HepG2 (cell line): ENCODE measurements at regions not wholly inside any gene's neighbourhood (a gene's known extent, or its start where the extent isn't known, plus 50 kb on each side); places are given as distances from the start of the nearest gene placed in this dataset.

ENCODE experiments used
- ATAC-seq: fragments of 200-7000 bp; cut with Tn5 transposase; 3 replicates; pipeline ENCODE4 v1.9.1; 2020; ENCODE audit warnings: mild to moderate bottlenecking, moderate library complexity
- BruUV-seq: library from RNA; stranded (reverse); fragments of 400-500 nt; replicated peaks from 2 replicates; lab custom pipeline; 2021; lab: Mats Ljungman, UMichigan
- CTCF ChIA-PET: fragments of 300-600 bp; formaldehyde crosslinking; extraction: SDS; loops from one replicate; lab custom pipeline; 2021; ENCODE audit warnings: low total read pairs, inconsistent platforms, low intra/inter-chr PET ratio; lab: Yijun Ruan, JAX
- POLR2A ChIA-PET: fragments of 350-600 bp; sonication (Branson Sonifier 250); formaldehyde crosslinking; loops from one replicate; lab custom pipeline; 2020; ENCODE audit warnings: antibody characterized with exemption, inconsistent platforms; lab: Yijun Ruan, JAX
- DNase-seq: peaks from one replicate; pipeline ENCODE4 v3.0.0-alpha.2; 2015; ENCODE audit warnings: low spot score
- FAIRE-seq: peaks from 3 replicates; lab custom pipeline; 2011; peaks lifted over from hg19 to GRCh38; lab: Jason Lieb, UNC
- H2AFZ ChIP-seq: one replicate; pipeline ENCODE4 v1.6.1; 2011; ENCODE audit warnings: low read length, inconsistent platforms
- H3K27ac ChIP-seq: fragments of 300-600 bp; 3 replicates; pipeline ENCODE4 v1.8.0; 2011; ENCODE audit warnings: mixed run types, mild to moderate bottlenecking, mixed read lengths, low read length, inconsistent platforms; ENCODE audit not compliant: insufficient read depth; ENCODE audit errors: extremely low read length
- H3K27me3 ChIP-seq, 2 experiments: fragments of 200-600 bp in 1 of 2; 2 replicates in 1 of 2; 3 replicates in 1 of 2; pipeline versions ENCODE4 v1.6.0 to v1.8.0; 2011; ENCODE audit warnings: low read length in 2 of 2, mild to moderate bottlenecking in 2 of 2, moderate library complexity in 2 of 2, inconsistent platforms in 1 of 2; ENCODE audit not compliant: insufficient read depth in 2 of 2, control insufficient read depth in 1 of 2
- H3K36me3 ChIP-seq, 2 experiments: fragments of 200-600 bp in 1 of 2; replicated peaks in 1 of 2; 2 replicates in 1 of 2; 3 replicates in 1 of 2; pipeline versions ENCODE4 v1.5.1 to v1.8.0; 2011; ENCODE audit warnings: low read length in 2 of 2, inconsistent platforms in 1 of 2; ENCODE audit not compliant: insufficient read depth in 2 of 2, control insufficient read depth in 1 of 2
- H3K4me1 ChIP-seq: 2 replicates; pipeline ENCODE4 v1.5.1; 2012; ENCODE audit warnings: low read length, inconsistent platforms; ENCODE audit not compliant: insufficient read depth
- H3K4me2 ChIP-seq: 2 replicates; pipeline ENCODE4 v1.6.0; 2011; ENCODE audit warnings: low read depth, low read length, inconsistent platforms
- H3K4me3 ChIP-seq, 3 experiments: fragments of 200-600 bp in 1 of 3; sonication (generic), shearing (Covaris generic) in 1 of 3; replicated peaks in 1 of 3; 2 replicates each; pipeline ENCODE4 v1.5.1; 2011 to 2016; ENCODE audit warnings: low read length in 3 of 3, inconsistent platforms in 2 of 3, low read depth in 2 of 3, mild to moderate bottlenecking in 2 of 3, control low read depth in 1 of 3, mixed read lengths in 1 of 3; ENCODE audit not compliant: insufficient read depth in 1 of 3
- H3K79me2 ChIP-seq: one replicate; pipeline ENCODE4 v1.6.1; 2011; ENCODE audit warnings: low read length, inconsistent platforms; ENCODE audit not compliant: insufficient read depth
- H3K9ac ChIP-seq: 2 replicates; pipeline ENCODE4 v1.6.0; 2011; ENCODE audit warnings: mild to moderate bottlenecking, low read depth, low read length, inconsistent platforms; ENCODE audit not compliant: insufficient read depth
- H3K9me3 ChIP-seq: 2 replicates; pipeline ENCODE4 v1.5.1; 2012; ENCODE audit warnings: mild to moderate bottlenecking, low read length
- H4K20me1 ChIP-seq: 2 replicates; pipeline ENCODE4 v1.6.0; 2011; ENCODE audit warnings: inconsistent platforms, mild to moderate bottlenecking, low read length, moderate library complexity; ENCODE audit not compliant: insufficient read depth
- AHR ChIP-seq: IDR thresholded peaks from 2 replicates; pipeline ENCODE4 v1.6.1; 2018; ENCODE audit warnings: missing genetic modification reagents, missing compliant biosample characterization
- CBX5 ChIP-seq: sonication (generic); formaldehyde crosslinking; IDR thresholded peaks from 2 replicates; pipeline ENCODE4 v1.4.0; 2020; ENCODE audit warnings: missing genetic modification reagents, borderline replicate concordance
- GZF1 ChIP-seq: sonication (generic); formaldehyde crosslinking; IDR thresholded peaks from 2 replicates; pipeline ENCODE4 v1.5.1; 2020; ENCODE audit warnings: mild to moderate bottlenecking, missing genetic modification reagents
- HES4 ChIP-seq: sonication (generic); formaldehyde crosslinking; IDR thresholded peaks from 2 replicates; pipeline ENCODE4 v1.9.0; 2021; ENCODE audit warnings: mild to moderate bottlenecking, missing genetic modification reagents, borderline replicate concordance
- POLR2AphosphoS2 ChIP-seq: IDR thresholded peaks from 2 replicates; pipeline ENCODE4 v1.6.1; 2011; ENCODE audit warnings: low read depth, low read length, improper control_type of control experiment
- RARG ChIP-seq: sonication (generic); formaldehyde crosslinking; IDR thresholded peaks from 2 replicates; pipeline ENCODE4 v1.4.0; 2020; ENCODE audit warnings: low read depth, mild to moderate bottlenecking, missing genetic modification reagents
- SMYD3 ChIP-seq: sonication (generic); formaldehyde crosslinking; IDR thresholded peaks from 2 replicates; pipeline ENCODE4 v1.8.1; 2023; ENCODE audit warnings: mild to moderate bottlenecking, missing genetic modification reagents
- SRF ChIP-seq: IDR thresholded peaks from 2 replicates; pipeline ENCODE4 v1.6.1; 2011; ENCODE audit warnings: mild to moderate bottlenecking, low read depth, low read length, moderate library complexity
- SRSF1 ChIP-seq: fragments of 200-400 bp; formaldehyde crosslinking; optimal IDR thresholded peaks from 2 replicates; pipeline ENCODE3; 2017; ENCODE audit warnings: mild to moderate bottlenecking, low read depth, low read length, moderate library complexity
- ZFY ChIP-seq: sonication (generic); formaldehyde crosslinking; IDR thresholded peaks from 2 replicates; pipeline ENCODE4 v1.4.0; 2020; ENCODE audit warnings: missing genetic modification reagents
- ZNF124 ChIP-seq: sonication (generic); formaldehyde crosslinking; IDR thresholded peaks from 2 replicates; pipeline ENCODE4 v1.4.0; 2020; ENCODE audit warnings: missing genetic modification reagents
- ZSCAN29 ChIP-seq: sonication (generic); formaldehyde crosslinking; conservative IDR thresholded peaks from 2 replicates; pipeline ENCODE4 v1.4.0; 2020; ENCODE audit warnings: mild to moderate bottlenecking, missing genetic modification reagents
- WGBS: methylation state at CpG from one replicate; pipeline ENCODE4 v1.1.6; 2017; ENCODE audit warnings: low lambda C conversion rate; 5-methylcytosine and 5-hydroxymethylcytosine counted together
- in situ Hi-C: cut with HindIII; loops from 2 replicates; pipeline ENCODE4 v1.10.0; 2017; ENCODE audit warnings: low pct_unique_long_range_greater_than_20kb; ENCODE audit not compliant: extremely low pct_ligation_motif_present
- intact Hi-C: fragments of 100-400 bp; cut with micrococcal nuclease; formaldehyde crosslinking; loops from one replicate; pipeline ENCODE4 v1.10.0; 2022; ENCODE audit not compliant: unreplicated experiment
- TF ChIP-seq, protein P1 (sequence below): sonication (generic); formaldehyde crosslinking; IDR thresholded peaks from 2 replicates; pipeline ENCODE4 v1.8.1; 2022; ENCODE audit warnings: mild to moderate bottlenecking, missing genetic modification reagents
- TF ChIP-seq, protein P2 (sequence below): IDR thresholded peaks from 2 replicates; pipeline ENCODE4 v1.6.1; 2016; ENCODE audit warnings: missing compliant biosample characterization, missing genetic modification reagents, borderline replicate concordance
- TF ChIP-seq, protein P3 (sequence below): sonication (generic); formaldehyde crosslinking; IDR thresholded peaks from 2 replicates; pipeline ENCODE4 v1.4.0; 2020; ENCODE audit warnings: missing genetic modification reagents
- TF ChIP-seq, protein P4 (sequence below): sonication (generic); formaldehyde crosslinking; IDR thresholded peaks from 2 replicates; pipeline ENCODE4 v1.5.1; 2020; ENCODE audit warnings: missing genetic modification reagents, mild to moderate bottlenecking, borderline replicate concordance

DNA sequence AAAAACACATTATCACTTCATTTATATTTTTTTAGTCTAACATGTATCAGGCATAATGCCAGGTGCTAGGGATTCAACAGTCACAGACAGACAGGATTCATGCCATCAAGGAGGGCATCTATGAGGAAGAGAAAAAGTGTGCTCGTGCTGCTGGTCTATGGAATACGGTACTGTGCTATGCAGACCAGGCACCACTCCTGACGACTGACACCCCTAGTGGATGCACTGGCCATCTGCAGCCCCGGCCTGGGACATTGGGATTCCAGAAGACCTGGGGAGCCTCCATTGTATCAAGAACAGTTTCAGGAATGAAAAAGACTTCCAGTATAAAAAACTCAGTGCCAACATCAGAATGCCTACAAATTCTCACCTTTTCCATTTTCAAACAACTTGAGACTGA is 94.0 kb downstream of the KLF12 start:
- DNase-seq: peak; percentile 49
- Histone ChIP-seq H3K4me2 (no peak overlapping the region), H3K27ac (no peak overlapping the region), H3K36me3 (no peaks in the 10 kb centered on the region), H3K79me2 (no peaks in the 10 kb centered on the region), H4K20me1 (no peaks in the 10 kb centered on the region), H3K9ac (no peak overlapping the region), H3K4me1 (no peaks in the 10 kb centered on the region), H2AFZ (no peak overlapping the region), H3K27me3 (no peaks in the 10 kb centered on the region), H3K9me3 (no peaks in the 10 kb centered on the region), H3K4me3 (no peak overlapping the region)
- in situ Hi-C loops: no loop called here
- WGBS: 0% methylated on average over 4 of the region's 4 CpGs
- BruUV-seq: no TSS peak
- FAIRE-seq: peak; percentile 74
- ChIA-PET POLR2A (no interaction called here), CTCF (interaction anchor here (0.8 kb wide), 1 partner anchor 285 kb away, joined by 3 read pairs; no protein-coding TSS in a partner anchor)
- peak; percentile 100 for ATAC-seq
- intact Hi-C loops: loop anchor here (1.0 to 2.0 kb wide), 2 partner anchors 205 to 247 kb away; no protein-coding TSS in a partner anchor
- TF ChIP-seq SRF (0 out of 2 replicates have a peak, but pooled peaks have one; percentile 42), AHR (no peak), GZF1 (peak; percentile 100), ZNF124 (CRISPR knock-in tag) (no peak), RARG (no peak), CBX5 (CRISPR knock-in tag) (0 out of 2 replicates have a peak, but pooled peaks have one; percentile 57), SRSF1 (no peak), HES4 (CRISPR knock-in tag) (no peak), SMYD3 (no peak), ZSCAN29 (CRISPR knock-in tag) (no peak), POLR2AphosphoS2 (no peak), ZFY (CRISPR knock-in tag) (no peak)
- TF ChIP-seq, protein P1, sequence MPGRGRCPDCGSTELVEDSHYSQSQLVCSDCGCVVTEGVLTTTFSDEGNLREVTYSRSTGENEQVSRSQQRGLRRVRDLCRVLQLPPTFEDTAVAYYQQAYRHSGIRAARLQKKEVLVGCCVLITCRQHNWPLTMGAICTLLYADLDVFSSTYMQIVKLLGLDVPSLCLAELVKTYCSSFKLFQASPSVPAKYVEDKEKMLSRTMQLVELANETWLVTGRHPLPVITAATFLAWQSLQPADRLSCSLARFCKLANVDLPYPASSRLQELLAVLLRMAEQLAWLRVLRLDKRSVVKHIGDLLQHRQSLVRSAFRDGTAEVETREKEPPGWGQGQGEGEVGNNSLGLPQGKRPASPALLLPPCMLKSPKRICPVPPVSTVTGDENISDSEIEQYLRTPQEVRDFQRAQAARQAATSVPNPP (CRISPR knock-in tag): no peak
- TF ChIP-seq, protein P2, sequence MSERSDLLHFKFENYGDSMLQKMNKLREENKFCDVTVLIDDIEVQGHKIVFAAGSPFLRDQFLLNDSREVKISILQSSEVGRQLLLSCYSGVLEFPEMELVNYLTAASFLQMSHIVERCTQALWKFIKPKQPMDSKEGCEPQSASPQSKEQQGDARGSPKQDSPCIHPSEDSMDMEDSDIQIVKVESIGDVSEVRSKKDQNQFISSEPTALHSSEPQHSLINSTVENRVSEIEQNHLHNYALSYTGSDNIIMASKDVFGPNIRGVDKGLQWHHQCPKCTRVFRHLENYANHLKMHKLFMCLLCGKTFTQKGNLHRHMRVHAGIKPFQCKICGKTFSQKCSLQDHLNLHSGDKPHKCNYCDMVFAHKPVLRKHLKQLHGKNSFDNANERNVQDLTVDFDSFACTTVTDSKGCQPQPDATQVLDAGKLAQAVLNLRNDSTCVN: no peak
- TF ChIP-seq, protein P3, sequence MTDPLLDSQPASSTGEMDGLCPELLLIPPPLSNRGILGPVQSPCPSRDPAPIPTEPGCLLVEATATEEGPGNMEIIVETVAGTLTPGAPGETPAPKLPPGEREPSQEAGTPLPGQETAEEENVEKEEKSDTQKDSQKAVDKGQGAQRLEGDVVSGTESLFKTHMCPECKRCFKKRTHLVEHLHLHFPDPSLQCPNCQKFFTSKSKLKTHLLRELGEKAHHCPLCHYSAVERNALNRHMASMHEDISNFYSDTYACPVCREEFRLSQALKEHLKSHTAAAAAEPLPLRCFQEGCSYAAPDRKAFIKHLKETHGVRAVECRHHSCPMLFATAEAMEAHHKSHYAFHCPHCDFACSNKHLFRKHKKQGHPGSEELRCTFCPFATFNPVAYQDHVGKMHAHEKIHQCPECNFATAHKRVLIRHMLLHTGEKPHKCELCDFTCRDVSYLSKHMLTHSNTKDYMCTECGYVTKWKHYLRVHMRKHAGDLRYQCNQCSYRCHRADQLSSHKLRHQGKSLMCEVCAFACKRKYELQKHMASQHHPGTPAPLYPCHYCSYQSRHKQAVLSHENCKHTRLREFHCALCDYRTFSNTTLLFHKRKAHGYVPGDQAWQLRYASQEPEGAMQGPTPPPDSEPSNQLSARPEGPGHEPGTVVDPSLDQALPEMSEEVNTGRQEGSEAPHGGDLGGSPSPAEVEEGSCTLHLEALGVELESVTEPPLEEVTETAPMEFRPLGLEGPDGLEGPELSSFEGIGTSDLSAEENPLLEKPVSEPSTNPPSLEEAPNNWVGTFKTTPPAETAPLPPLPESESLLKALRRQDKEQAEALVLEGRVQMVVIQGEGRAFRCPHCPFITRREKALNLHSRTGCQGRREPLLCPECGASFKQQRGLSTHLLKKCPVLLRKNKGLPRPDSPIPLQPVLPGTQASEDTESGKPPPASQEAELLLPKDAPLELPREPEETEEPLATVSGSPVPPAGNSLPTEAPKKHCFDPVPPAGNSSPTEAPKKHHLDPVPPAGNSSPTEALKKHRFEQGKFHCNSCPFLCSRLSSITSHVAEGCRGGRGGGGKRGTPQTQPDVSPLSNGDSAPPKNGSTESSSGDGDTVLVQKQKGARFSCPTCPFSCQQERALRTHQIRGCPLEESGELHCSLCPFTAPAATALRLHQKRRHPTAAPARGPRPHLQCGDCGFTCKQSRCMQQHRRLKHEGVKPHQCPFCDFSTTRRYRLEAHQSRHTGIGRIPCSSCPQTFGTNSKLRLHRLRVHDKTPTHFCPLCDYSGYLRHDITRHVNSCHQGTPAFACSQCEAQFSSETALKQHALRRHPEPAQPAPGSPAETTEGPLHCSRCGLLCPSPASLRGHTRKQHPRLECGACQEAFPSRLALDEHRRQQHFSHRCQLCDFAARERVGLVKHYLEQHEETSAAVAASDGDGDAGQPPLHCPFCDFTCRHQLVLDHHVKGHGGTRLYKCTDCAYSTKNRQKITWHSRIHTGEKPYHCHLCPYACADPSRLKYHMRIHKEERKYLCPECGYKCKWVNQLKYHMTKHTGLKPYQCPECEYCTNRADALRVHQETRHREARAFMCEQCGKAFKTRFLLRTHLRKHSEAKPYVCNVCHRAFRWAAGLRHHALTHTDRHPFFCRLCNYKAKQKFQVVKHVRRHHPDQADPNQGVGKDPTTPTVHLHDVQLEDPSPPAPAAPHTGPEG: no peak
- TF ChIP-seq, protein P4, sequence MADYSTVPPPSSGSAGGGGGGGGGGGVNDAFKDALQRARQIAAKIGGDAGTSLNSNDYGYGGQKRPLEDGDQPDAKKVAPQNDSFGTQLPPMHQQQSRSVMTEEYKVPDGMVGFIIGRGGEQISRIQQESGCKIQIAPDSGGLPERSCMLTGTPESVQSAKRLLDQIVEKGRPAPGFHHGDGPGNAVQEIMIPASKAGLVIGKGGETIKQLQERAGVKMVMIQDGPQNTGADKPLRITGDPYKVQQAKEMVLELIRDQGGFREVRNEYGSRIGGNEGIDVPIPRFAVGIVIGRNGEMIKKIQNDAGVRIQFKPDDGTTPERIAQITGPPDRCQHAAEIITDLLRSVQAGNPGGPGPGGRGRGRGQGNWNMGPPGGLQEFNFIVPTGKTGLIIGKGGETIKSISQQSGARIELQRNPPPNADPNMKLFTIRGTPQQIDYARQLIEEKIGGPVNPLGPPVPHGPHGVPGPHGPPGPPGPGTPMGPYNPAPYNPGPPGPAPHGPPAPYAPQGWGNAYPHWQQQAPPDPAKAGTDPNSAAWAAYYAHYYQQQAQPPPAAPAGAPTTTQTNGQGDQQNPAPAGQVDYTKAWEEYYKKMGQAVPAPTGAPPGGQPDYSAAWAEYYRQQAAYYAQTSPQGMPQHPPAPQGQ (CRISPR knock-in tag): no peak
